OCI-LY7 (cell line): ENCODE measurements at regions not wholly inside any gene's neighbourhood (a gene's known extent, or its start where the extent isn't known, plus 50 kb on each side); places are given as distances from the start of the nearest gene placed in this dataset.

Source experiments
- EZH2phosphoT487 ChIP-seq: fragments of 200-600 bp; sonication (generic); IDR thresholded peaks from 2 replicates; pipeline ENCODE4 v1.6.1; 2018; ENCODE audit warnings: low read depth, borderline replicate concordance, mild to moderate bottlenecking, mixed run types, antibody characterized with exemption, low read length, moderate library complexity, mixed read lengths
- TF ChIP-seq, protein P1 (sequence below): fragments of 200-600 bp; sonication (generic); conservative IDR thresholded peaks from 2 replicates; pipeline ENCODE4 v1.5.1; 2014; ENCODE audit warnings: mild to moderate bottlenecking, antibody characterized with exemption, low read length, moderate library complexity, mixed read lengths

DNA sequence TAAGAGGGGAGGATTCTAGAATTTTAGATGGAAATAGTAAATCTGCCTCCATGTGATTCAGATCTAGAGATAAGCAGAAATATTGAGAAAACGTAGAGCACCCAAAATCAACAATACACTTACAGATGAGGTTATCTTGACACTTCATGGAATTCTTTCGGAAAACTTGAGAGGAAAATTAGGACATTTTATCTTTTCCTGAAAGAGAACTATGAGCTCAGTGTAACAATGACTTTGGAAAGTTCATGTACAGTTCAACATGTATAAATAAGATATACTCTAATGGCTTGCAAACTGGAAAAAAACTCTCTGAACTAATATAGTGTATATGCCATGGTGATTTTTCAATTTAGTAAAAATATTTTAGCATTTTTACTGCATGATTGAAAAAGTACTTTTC is 338.1 kb upstream of the NEGR1 start:
- TF ChIP-seq, protein P1, sequence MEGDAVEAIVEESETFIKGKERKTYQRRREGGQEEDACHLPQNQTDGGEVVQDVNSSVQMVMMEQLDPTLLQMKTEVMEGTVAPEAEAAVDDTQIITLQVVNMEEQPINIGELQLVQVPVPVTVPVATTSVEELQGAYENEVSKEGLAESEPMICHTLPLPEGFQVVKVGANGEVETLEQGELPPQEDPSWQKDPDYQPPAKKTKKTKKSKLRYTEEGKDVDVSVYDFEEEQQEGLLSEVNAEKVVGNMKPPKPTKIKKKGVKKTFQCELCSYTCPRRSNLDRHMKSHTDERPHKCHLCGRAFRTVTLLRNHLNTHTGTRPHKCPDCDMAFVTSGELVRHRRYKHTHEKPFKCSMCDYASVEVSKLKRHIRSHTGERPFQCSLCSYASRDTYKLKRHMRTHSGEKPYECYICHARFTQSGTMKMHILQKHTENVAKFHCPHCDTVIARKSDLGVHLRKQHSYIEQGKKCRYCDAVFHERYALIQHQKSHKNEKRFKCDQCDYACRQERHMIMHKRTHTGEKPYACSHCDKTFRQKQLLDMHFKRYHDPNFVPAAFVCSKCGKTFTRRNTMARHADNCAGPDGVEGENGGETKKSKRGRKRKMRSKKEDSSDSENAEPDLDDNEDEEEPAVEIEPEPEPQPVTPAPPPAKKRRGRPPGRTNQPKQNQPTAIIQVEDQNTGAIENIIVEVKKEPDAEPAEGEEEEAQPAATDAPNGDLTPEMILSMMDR = no peak
- TF ChIP-seq EZH2phosphoT487 = no peak
